Endothelial cell of umbilical vein (primary cell): ENCODE measurements at regions not wholly inside any gene's neighbourhood (a gene's known extent, or its start where the extent isn't known, plus 50 kb on each side); places are given as distances from the start of the nearest gene placed in this dataset.

Experiments used
- BruUV-seq: library from RNA; stranded (reverse); fragments of 400-500 nt; replicated peaks from 2 replicates; lab custom pipeline; 2021; lab: Mats Ljungman, UMichigan
- CTCF ChIA-PET: fragments of 300-600, 350-600 bp; sonication (Branson Sonifier 250); formaldehyde crosslinking; loops from one replicate; lab custom pipeline; 2021; ENCODE audit warnings: antibody characterized with exemption, inconsistent platforms; lab: Charles Lee
- POLR2A ChIA-PET: fragments of 300-600, 350-600 bp; sonication (Branson Sonifier 250); formaldehyde crosslinking; loops from one replicate; lab custom pipeline; 2021; ENCODE audit warnings: antibody characterized with exemption, inconsistent platforms; lab: Charles Lee
- DNase-seq: peaks from one replicate; pipeline ENCODE4 v3.0.0-alpha.2; 2011; ENCODE audit warnings: low read depth, low spot score
- FAIRE-seq: peaks from 2 replicates; lab custom pipeline; 2011; peaks lifted over from hg19 to GRCh38; lab: Jason Lieb, UNC
- H2AFZ ChIP-seq: 2 replicates; pipeline ENCODE4 v1.6.0; 2012; ENCODE audit warnings: low read depth, low read length, control low read depth, inconsistent platforms
- H3K27ac ChIP-seq: 2 replicates; pipeline ENCODE4 v1.5.1; 2011; ENCODE audit warnings: low read depth, mild to moderate bottlenecking, control low read depth, low read length, moderate library complexity; ENCODE audit not compliant: insufficient read depth
- H3K27me3 ChIP-seq, 2 experiments: 2 replicates each; pipeline versions ENCODE4 v1.6.0 to v1.6.1; 2011; ENCODE audit warnings: low read length in 2 of 2, mixed read lengths in 1 of 2; ENCODE audit not compliant: control insufficient read depth in 2 of 2, insufficient read depth in 2 of 2
- H3K36me3 ChIP-seq, 2 experiments: 2 replicates in 1 of 2; 3 replicates in 1 of 2; pipeline ENCODE4 v1.5.1; 2011; ENCODE audit warnings: low read length in 2 of 2, mild to moderate bottlenecking in 1 of 2, moderate library complexity in 1 of 2; ENCODE audit not compliant: control insufficient read depth in 2 of 2, insufficient read depth in 2 of 2; ENCODE audit errors: extremely low read depth in 1 of 2
- H3K4me1 ChIP-seq: 3 replicates; pipeline ENCODE4 v1.5.1; 2011; ENCODE audit warnings: mild to moderate bottlenecking, low read length; ENCODE audit not compliant: control insufficient read depth, insufficient read depth; ENCODE audit errors: extremely low read depth
- H3K4me2 ChIP-seq: 2 replicates; pipeline ENCODE4 v1.6.1; 2011; ENCODE audit warnings: low read length, control low read depth, mixed read lengths; ENCODE audit not compliant: insufficient read depth
- H3K4me3 ChIP-seq, 3 experiments: fragments of 200-600 bp in 1 of 3; sonication (generic), shearing (Covaris generic) in 1 of 3; replicated peaks in 1 of 3; 2 replicates each; pipeline ENCODE4 v1.5.1; 2011 to 2016; ENCODE audit warnings: control low read depth in 3 of 3, low read length in 3 of 3, mild to moderate bottlenecking in 2 of 3, inconsistent platforms in 1 of 3, low read depth in 1 of 3, moderate library complexity in 1 of 3; ENCODE audit not compliant: insufficient read depth in 1 of 3
- H3K79me2 ChIP-seq: 2 replicates; pipeline ENCODE4 v1.6.0; 2012; ENCODE audit warnings: low read length, inconsistent platforms; ENCODE audit not compliant: control insufficient read depth, insufficient read depth
- H3K9ac ChIP-seq: replicated peaks from 2 replicates; pipeline ENCODE3; 2011; ENCODE audit warnings: low read length, control low read depth; ENCODE audit not compliant: insufficient read depth; ENCODE audit errors: extremely low read depth
- H3K9me1 ChIP-seq: replicated peaks from 3 replicates; pipeline ENCODE4 v1.6.0; 2011; ENCODE audit warnings: mild to moderate bottlenecking, low read length; ENCODE audit not compliant: control insufficient read depth, insufficient read depth; ENCODE audit errors: extremely low read depth
- H3K9me3 ChIP-seq: replicated peaks from 2 replicates; pipeline ENCODE4 v1.5.1; 2012; ENCODE audit warnings: low read length, inconsistent platforms; ENCODE audit not compliant: control insufficient read depth, insufficient read depth
- H4K20me1 ChIP-seq: replicated peaks from 2 replicates; pipeline ENCODE3; 2011; ENCODE audit warnings: mild to moderate bottlenecking, low read length; ENCODE audit not compliant: control insufficient read depth, insufficient read depth; ENCODE audit errors: extremely low read depth
- CTCF ChIP-seq, 2 donors: IDR thresholded peaks; 1 replicate in 1 of 2; 2 replicates in 1 of 2; pipeline ENCODE4 v1.5.1; 2011; ENCODE audit warnings: low read length in 2 of 2, mild to moderate bottlenecking in 2 of 2, moderate library complexity in 2 of 2, control low read depth in 1 of 2, inconsistent platforms in 1 of 2, low read depth in 1 of 2; ENCODE audit not compliant: insufficient read depth in 1 of 2; ENCODE audit errors: extremely low read depth in 1 of 2
- EZH2 ChIP-seq: IDR thresholded peaks from 2 replicates; pipeline ENCODE4 v1.6.1; 2012; ENCODE audit warnings: borderline replicate concordance, low read depth, mild to moderate bottlenecking, moderate library complexity, low read length, inconsistent platforms; ENCODE audit not compliant: severe bottlenecking
- FOS ChIP-seq: IDR thresholded peaks from 2 replicates; pipeline ENCODE4 v1.6.1; 2011; ENCODE audit warnings: mild to moderate bottlenecking, low read length, moderate library complexity, borderline replicate concordance; ENCODE audit not compliant: insufficient read depth
- GATA2 ChIP-seq: IDR thresholded peaks from 2 replicates; pipeline ENCODE4 v1.7.0; 2011; ENCODE audit warnings: low read depth, mild to moderate bottlenecking, moderate library complexity, mixed read lengths, low read length; ENCODE audit not compliant: insufficient read length, insufficient read depth
- JUN ChIP-seq: IDR thresholded peaks from 2 replicates; pipeline ENCODE4 v1.6.1; 2011; ENCODE audit warnings: borderline replicate concordance, low read depth; ENCODE audit not compliant: insufficient read length, insufficient read depth
- MAX ChIP-seq: IDR thresholded peaks from 2 replicates; pipeline ENCODE4 v1.6.1; 2011; ENCODE audit not compliant: insufficient read depth, insufficient read length
- MYC ChIP-seq: IDR thresholded peaks from one replicate; pipeline ENCODE4 v1.6.1; 2011; ENCODE audit warnings: mild to moderate bottlenecking, low read depth, low read length
- POLR2A ChIP-seq: IDR thresholded peaks from 2 replicates; pipeline ENCODE4 v1.6.1; 2012; ENCODE audit warnings: low read depth, mild to moderate bottlenecking, control low read depth, low read length
- POLR2AphosphoS5 ChIP-seq: IDR thresholded peaks from 2 replicates; pipeline ENCODE4 v1.6.1; 2012; ENCODE audit warnings: low read depth, mild to moderate bottlenecking, control low read depth, low read length, moderate library complexity; ENCODE audit not compliant: insufficient read depth
- dilution Hi-C: fragments of 300-500 bp; cut with MboI; formaldehyde crosslinking; loops from one replicate; pipeline ENCODE4 v1.15.0; 2019; ENCODE audit warnings: low sequenced_read_pairs; ENCODE audit not compliant: extremely low pct_ligation_motif_present
- intact Hi-C: fragments of 100-400 bp; cut with micrococcal nuclease; formaldehyde crosslinking; loops from one replicate; pipeline ENCODE4 v1.10.0; 2022

- no peak overlapping the region for H3K4me2 ChIP-seq
- H3K36me3 ChIP-seq = no peaks in the 10 kb centered on the region
- no peak overlapping the region for H3K27ac ChIP-seq
- H3K4me3 ChIP-seq = no peak overlapping the region
- ChIA-PET POLR2A (no interaction called here), CTCF (interaction anchor here (1.0 kb wide), 1 partner anchor 8 kb away, joined by 3 read pairs; no protein-coding TSS in a partner anchor)
- no peaks in the 10 kb centered on the region for H3K79me2 ChIP-seq
- no peaks in the 10 kb centered on the region for H4K20me1 ChIP-seq
- no peaks in the 10 kb centered on the region for H3K4me1 ChIP-seq
- FAIRE-seq (no peak), DNase-seq (no peak)
- no peaks in the 10 kb centered on the region for H3K27me3 ChIP-seq
- dilution Hi-C loops (no loop called here), intact Hi-C loops (no loop called here)
- H3K9ac ChIP-seq = no peak overlapping the region
- no TSS peak for BruUV-seq
- H3K9me3 ChIP-seq = no peaks in the 10 kb centered on the region
- TF ChIP-seq CTCF (IDR thresholded peaks at IDR 0.05; ENCODE audit: extremely low read depth in 1 of 2, insufficient read depth in 1 of 2, low read depth in 1 of 2, low read length in 2 of 2) = no peak
- no peak for TF ChIP-seq MYC
- TF ChIP-seq GATA2 = no peak
- TF ChIP-seq JUN = no peak
- TF ChIP-seq EZH2 = no peak
- TF ChIP-seq POLR2AphosphoS5 = no peak
- no peak for TF ChIP-seq POLR2A
- TF ChIP-seq MAX = no peak
- TF ChIP-seq FOS = no peak
- H3K9me1 ChIP-seq = no peaks in the 10 kb centered on the region
- H2AFZ ChIP-seq = no peak overlapping the region
Observed at GRCh38 chr5:87653242-87653641, 240.5 kb upstream of the CCNH start.
